ENCODE measurements at regions not wholly inside any gene's neighbourhood (a gene's known extent, or its start where the extent isn't known, plus 50 kb on each side); places are given as distances from the start of the nearest gene placed in this dataset.

DNA sequence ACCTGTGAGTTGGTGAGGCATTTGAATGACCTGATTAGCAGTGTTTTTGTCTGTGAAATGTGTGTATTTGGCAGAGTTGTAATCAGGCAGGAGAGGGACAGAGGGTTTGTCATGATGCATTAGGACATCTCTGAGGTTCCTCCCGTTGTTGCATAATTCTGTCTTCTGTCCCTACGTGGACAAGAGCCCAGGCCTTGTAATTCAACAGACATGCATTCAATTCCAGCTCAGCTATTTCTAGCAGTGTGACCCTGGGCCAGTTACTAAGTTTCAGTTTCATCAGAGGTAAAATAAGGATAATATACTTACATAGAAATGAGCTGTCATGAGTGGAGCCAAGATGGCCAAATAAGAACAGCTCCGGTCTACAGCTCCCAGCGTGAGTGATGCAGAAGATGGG lies 208.6 kb downstream of the SLC38A4 start:
- intact Hi-C loops (cut with micrococcal nuclease; ENCODE audit: unreplicated experiment): no loop called here
- TF ChIP-seq, protein P1, sequence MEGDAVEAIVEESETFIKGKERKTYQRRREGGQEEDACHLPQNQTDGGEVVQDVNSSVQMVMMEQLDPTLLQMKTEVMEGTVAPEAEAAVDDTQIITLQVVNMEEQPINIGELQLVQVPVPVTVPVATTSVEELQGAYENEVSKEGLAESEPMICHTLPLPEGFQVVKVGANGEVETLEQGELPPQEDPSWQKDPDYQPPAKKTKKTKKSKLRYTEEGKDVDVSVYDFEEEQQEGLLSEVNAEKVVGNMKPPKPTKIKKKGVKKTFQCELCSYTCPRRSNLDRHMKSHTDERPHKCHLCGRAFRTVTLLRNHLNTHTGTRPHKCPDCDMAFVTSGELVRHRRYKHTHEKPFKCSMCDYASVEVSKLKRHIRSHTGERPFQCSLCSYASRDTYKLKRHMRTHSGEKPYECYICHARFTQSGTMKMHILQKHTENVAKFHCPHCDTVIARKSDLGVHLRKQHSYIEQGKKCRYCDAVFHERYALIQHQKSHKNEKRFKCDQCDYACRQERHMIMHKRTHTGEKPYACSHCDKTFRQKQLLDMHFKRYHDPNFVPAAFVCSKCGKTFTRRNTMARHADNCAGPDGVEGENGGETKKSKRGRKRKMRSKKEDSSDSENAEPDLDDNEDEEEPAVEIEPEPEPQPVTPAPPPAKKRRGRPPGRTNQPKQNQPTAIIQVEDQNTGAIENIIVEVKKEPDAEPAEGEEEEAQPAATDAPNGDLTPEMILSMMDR (conservative IDR thresholded peaks at IDR 0.05; ENCODE audit: low read depth, low read length): no peak
- TF ChIP-seq EZH2 (IDR thresholded peaks at IDR 0.05; ENCODE audit: borderline replicate concordance, low read depth, low read length, poor library complexity, severe bottlenecking): no peak
- peaks cover 4% of the 10 kb centered on the region for H3K9me3 ChIP-seq (ENCODE audit: low read depth, low read length, poor library complexity, severe bottlenecking)
- no peak overlapping the region for H3K4me3 ChIP-seq (ENCODE audit: low read depth, low read length, poor library complexity, severe bottlenecking)
- H3K36me3 ChIP-seq (ENCODE audit: insufficient read depth, low read length, poor library complexity, severe bottlenecking): no peaks in the 10 kb centered on the region
- no TSS peak for BruUV-seq (replicated peaks)
- CTCF ChIA-PET: no interaction called here
- H3K27me3 ChIP-seq (replicated peaks; ENCODE audit: insufficient read depth, low read depth, low read length, poor library complexity): no peaks in the 10 kb centered on the region
- POLR2A ChIA-PET (ENCODE audit: low non-redundant PET): no interaction called here
- DNase-seq (ENCODE audit: low spot score): no peak
- H3K27ac ChIP-seq (ENCODE audit: low read depth, low read length, poor library complexity, severe bottlenecking): no peak overlapping the region
- peaks cover 15% of the 10 kb centered on the region for H3K4me1 ChIP-seq (ENCODE audit: insufficient read depth, low read length, poor library complexity, severe bottlenecking)

DNA sequence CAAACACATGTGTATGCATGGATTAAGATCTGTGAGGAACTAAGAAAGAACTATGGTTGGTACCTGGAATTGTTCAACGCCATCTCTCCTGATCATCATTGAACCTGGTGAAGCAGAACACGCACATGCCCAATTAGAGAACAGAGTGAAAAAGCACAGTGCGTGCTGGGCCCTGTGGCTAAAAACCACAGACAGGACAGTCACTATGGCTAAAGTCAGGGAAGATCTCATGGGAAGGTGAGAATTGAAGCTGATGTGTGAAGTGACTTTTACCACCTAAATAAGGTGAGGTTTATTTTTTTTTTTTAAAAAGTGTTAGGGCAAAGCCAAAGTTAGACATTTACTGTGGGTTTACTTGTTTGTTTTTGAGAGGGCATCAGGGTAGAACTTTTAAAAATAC lies 215.0 kb downstream of the SLC38A4 start:
- Histone ChIP-seq H3K27ac (ENCODE audit: low read depth, low read length, poor library complexity, severe bottlenecking) (peak overlapping the region; percentile 74), H3K27me3 (replicated peaks; ENCODE audit: insufficient read depth, low read depth, low read length, poor library complexity) (no peaks in the 10 kb centered on the region), H3K4me1 (ENCODE audit: insufficient read depth, low read length, poor library complexity, severe bottlenecking) (peaks cover 37% of the 10 kb centered on the region), H3K36me3 (ENCODE audit: insufficient read depth, low read length, poor library complexity, severe bottlenecking) (no peaks in the 10 kb centered on the region), H3K4me3 (ENCODE audit: low read depth, low read length, poor library complexity, severe bottlenecking) (no peak overlapping the region), H3K9me3 (ENCODE audit: low read depth, low read length, poor library complexity, severe bottlenecking) (peaks cover 4% of the 10 kb centered on the region)
- DNase-seq (ENCODE audit: low spot score): no peak
- TF ChIP-seq EZH2 (IDR thresholded peaks at IDR 0.05; ENCODE audit: borderline replicate concordance, low read depth, low read length, poor library complexity, severe bottlenecking): no peak
- TF ChIP-seq, protein P1 (conservative IDR thresholded peaks at IDR 0.05; ENCODE audit: low read depth, low read length): no peak
- POLR2A ChIA-PET (ENCODE audit: low non-redundant PET): no interaction called here
- CTCF ChIA-PET: no interaction called here
- no TSS peak for BruUV-seq (replicated peaks)
- intact Hi-C loops (cut with micrococcal nuclease; ENCODE audit: unreplicated experiment): no loop called here

DNA sequence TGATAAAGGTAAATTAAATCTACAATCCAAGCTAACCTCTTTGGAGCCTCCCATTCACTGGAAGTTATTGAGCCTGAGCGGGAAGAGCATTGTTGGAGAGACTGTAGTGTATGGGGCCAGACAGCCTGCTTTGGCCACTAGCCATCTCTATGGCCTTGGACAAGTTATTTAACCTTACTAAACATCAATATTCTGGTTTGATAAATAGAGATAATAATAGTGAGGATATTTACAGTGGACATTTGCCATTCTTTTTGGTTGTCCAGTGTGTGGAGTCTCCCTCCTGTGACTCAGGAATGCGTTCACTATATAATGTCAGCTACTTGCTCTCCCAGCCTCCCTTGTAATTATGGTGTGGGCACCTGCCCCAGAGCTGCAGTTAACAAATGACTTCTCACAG lies 216.1 kb downstream of the SLC38A4 start:
- peaks cover 37% of the 10 kb centered on the region for H3K4me1 ChIP-seq (ENCODE audit: insufficient read depth, low read length, poor library complexity, severe bottlenecking)
- ChIA-PET POLR2A (ENCODE audit: low non-redundant PET) (no interaction called here), CTCF (no interaction called here)
- no peaks in the 10 kb centered on the region for H3K9me3 ChIP-seq (ENCODE audit: low read depth, low read length, poor library complexity, severe bottlenecking)
- H3K4me3 ChIP-seq (ENCODE audit: low read depth, low read length, poor library complexity, severe bottlenecking): no peak overlapping the region
- intact Hi-C loops (cut with micrococcal nuclease; ENCODE audit: unreplicated experiment): no loop called here
- H3K36me3 ChIP-seq (ENCODE audit: insufficient read depth, low read length, poor library complexity, severe bottlenecking): no peaks in the 10 kb centered on the region
- H3K27me3 ChIP-seq (replicated peaks; ENCODE audit: insufficient read depth, low read depth, low read length, poor library complexity): no peaks in the 10 kb centered on the region
- TF ChIP-seq EZH2 (IDR thresholded peaks at IDR 0.05; ENCODE audit: borderline replicate concordance, low read depth, low read length, poor library complexity, severe bottlenecking): no peak
- TF ChIP-seq, protein P1 (conservative IDR thresholded peaks at IDR 0.05; ENCODE audit: low read depth, low read length): no peak
- no peak for DNase-seq (ENCODE audit: low spot score)
- H3K27ac ChIP-seq (ENCODE audit: low read depth, low read length, poor library complexity, severe bottlenecking): peak overlapping the region; percentile 17
- no TSS peak for BruUV-seq (replicated peaks)
